ENCODE measurements at regions not wholly inside any gene's neighbourhood (a gene's known extent, or its start where the extent isn't known, plus 50 kb on each side); places are given as distances from the start of the nearest gene placed in this dataset.
"Not testable (repeated sequence)": the region's sequence is repeated elsewhere in the genome, so short reads cannot be mapped to it uniquely, and the experiment has no call there.

- DNase-seq (ENCODE audit: low spot score) = no peak
- in situ Hi-C loops (cut with HindIII; ENCODE audit: low sequenced_read_pairs) = no loop called here
Measured at GRCh38 chr1:182331387-182331786, 60.2 kb downstream of the GLUL start.

- in situ Hi-C loops (cut with HindIII; ENCODE audit: low sequenced_read_pairs) = no loop called here
- no peak for DNase-seq (ENCODE audit: low spot score)
Measured at GRCh38 chr1:182330303-182330702, 61.3 kb downstream of the GLUL start.

GRCh38 chr1:182329471-182329870, 62.1 kb downstream of the GLUL start:
- in situ Hi-C loops (cut with HindIII; ENCODE audit: low sequenced_read_pairs) = no loop called here
- no peak for DNase-seq (ENCODE audit: low spot score)

- in situ Hi-C loops (cut with HindIII; ENCODE audit: low sequenced_read_pairs) = no loop called here
- no peak for DNase-seq (ENCODE audit: low spot score)
Measured at GRCh38 chr1:182328591-182328990, 63.0 kb downstream of the GLUL start.

- no peak for DNase-seq (ENCODE audit: low spot score)
- in situ Hi-C loops (cut with HindIII; ENCODE audit: low sequenced_read_pairs) = no loop called here
Measured at GRCh38 chr1:182325339-182325738, 66.3 kb downstream of the GLUL start.

GRCh38 chr1:182321532-182321931, 70.1 kb downstream of the GLUL start:
- in situ Hi-C loops (cut with HindIII; ENCODE audit: low sequenced_read_pairs); DNase-seq (ENCODE audit: low spot score): not testable (repeated sequence)

GRCh38 chr1:182317611-182318161, 73.9 kb downstream of the GLUL start:
- peak; percentile 92 for DNase-seq (ENCODE audit: low spot score)
- in situ Hi-C loops (cut with HindIII; ENCODE audit: low sequenced_read_pairs) = no loop called here

- not testable (repeated sequence) for DNase-seq (ENCODE audit: low spot score)
Measured at GRCh38 chr1:182316454-182316853, 75.1 kb downstream of the GLUL start.

GRCh38 chr1:182315167-182315556, 76.4 kb downstream of the GLUL start:
- no peak for DNase-seq (ENCODE audit: low spot score)
- in situ Hi-C loops (cut with HindIII; ENCODE audit: low sequenced_read_pairs) = no loop called here

More at GRCh38 chr1:182316454-182316853, 75.1 kb downstream of the GLUL start:
- in situ Hi-C loops (cut with HindIII; ENCODE audit: low sequenced_read_pairs) = not testable (repeated sequence)

- in situ Hi-C loops (cut with HindIII; ENCODE audit: low sequenced_read_pairs) = no loop called here
- no peak for DNase-seq (ENCODE audit: low spot score)
Measured at GRCh38 chr1:182309631-182310351, 81.8 kb downstream of the GLUL start.

- DNase-seq (ENCODE audit: low spot score) = no peak
- in situ Hi-C loops (cut with HindIII; ENCODE audit: low sequenced_read_pairs) = no loop called here
Measured at GRCh38 chr1:182308826-182309225, 82.8 kb downstream of the GLUL start.

GRCh38 chr1:182307486-182307885, 84.1 kb downstream of the GLUL start:
- DNase-seq (ENCODE audit: low spot score); in situ Hi-C loops (cut with HindIII; ENCODE audit: low sequenced_read_pairs): not testable (repeated sequence)

- in situ Hi-C loops (cut with HindIII; ENCODE audit: low sequenced_read_pairs) = no loop called here
- no peak for DNase-seq (ENCODE audit: low spot score)
Measured at GRCh38 chr1:182305861-182306260, 85.7 kb downstream of the GLUL start.

GRCh38 chr1:182304627-182305026, 87.0 kb downstream of the GLUL start:
- in situ Hi-C loops (cut with HindIII; ENCODE audit: low sequenced_read_pairs) = no loop called here
- no peak for DNase-seq (ENCODE audit: low spot score)

GRCh38 chr1:182304218-182304617, 87.4 kb downstream of the GLUL start:
- DNase-seq (ENCODE audit: low spot score) = no peak
- in situ Hi-C loops (cut with HindIII; ENCODE audit: low sequenced_read_pairs) = no loop called here

- DNase-seq (ENCODE audit: low spot score) = no peak
- in situ Hi-C loops (cut with HindIII; ENCODE audit: low sequenced_read_pairs) = no loop called here
Measured at GRCh38 chr1:182303778-182304177, 87.8 kb downstream of the GLUL start.

GRCh38 chr1:182301467-182302198, 90.0 kb downstream of the GLUL start:
- in situ Hi-C loops (cut with HindIII; ENCODE audit: low sequenced_read_pairs) = no loop called here
- DNase-seq (ENCODE audit: low spot score) = peak; percentile 27

- DNase-seq (ENCODE audit: low spot score) = no peak
- in situ Hi-C loops (cut with HindIII; ENCODE audit: low sequenced_read_pairs) = no loop called here
Measured at GRCh38 chr1:182301026-182301436, 90.6 kb downstream of the GLUL start.

- DNase-seq (ENCODE audit: low spot score) = no peak
- in situ Hi-C loops (cut with HindIII; ENCODE audit: low sequenced_read_pairs) = no loop called here
Measured at GRCh38 chr1:182299728-182300616, 91.6 kb downstream of the GLUL start.

All from G401 (cell line).